IMR-90 (cell line): ENCODE measurements at regions not wholly inside any gene's neighbourhood (a gene's known extent, or its start where the extent isn't known, plus 50 kb on each side); places are given as distances from the start of the nearest gene placed in this dataset.

Source experiments
- ATAC-seq: fragments of 200-7000 bp; cut with Tn5 transposase; 2 replicates; pipeline ENCODE4 v1.9.1; 2020; ENCODE audit warnings: low read depth, mild to moderate bottlenecking, moderate library complexity
- BruUV-seq: library from RNA; stranded (reverse); fragments of 400-500 nt; replicated peaks from 2 replicates; lab custom pipeline; 2021; lab: Mats Ljungman, UMichigan
- CTCF ChIA-PET: fragments of 300-600 bp; formaldehyde crosslinking; extraction: SDS; loops from one replicate; lab custom pipeline; 2021; ENCODE audit warnings: antibody characterized with exemption; lab: Yijun Ruan, JAX
- POLR2A ChIA-PET: fragments of 300-600 bp; sonication (Branson Sonifier 250); formaldehyde crosslinking; loops from one replicate; lab custom pipeline; 2022; ENCODE audit warnings: antibody characterized with exemption; ENCODE audit not compliant: unreplicated experiment; lab: Charles Lee
- DNase-seq: peaks from one replicate; pipeline ENCODE4 v3.0.0; 2013
- H2AFZ ChIP-seq: replicated peaks from 2 replicates; pipeline ENCODE3; 2013; ENCODE audit warnings: low read length, mild to moderate bottlenecking; ENCODE audit not compliant: poor library complexity
- H2AK5ac ChIP-seq: 2 replicates; pipeline ENCODE4 v1.6.1; 2013; ENCODE audit warnings: low read depth, low read length, inconsistent platforms
- H2AK9ac ChIP-seq: replicated peaks from 2 replicates; pipeline ENCODE3; 2013; ENCODE audit warnings: mild to moderate bottlenecking, low read depth, low read length, moderate library complexity; ENCODE audit not compliant: poor library complexity
- H2BK120ac ChIP-seq: 2 replicates; pipeline ENCODE4 v1.6.1; 2013; ENCODE audit warnings: low read depth, low read length, inconsistent platforms
- H2BK15ac ChIP-seq: 3 replicates; pipeline ENCODE4 v1.6.1; 2013; ENCODE audit warnings: low read depth, low read length, inconsistent platforms
- H2BK20ac ChIP-seq: 2 replicates; pipeline ENCODE4 v1.6.1; 2013; ENCODE audit warnings: low read depth, mild to moderate bottlenecking, inconsistent platforms, low read length, moderate library complexity
- H2BK5ac ChIP-seq: 2 replicates; pipeline ENCODE4 v1.6.1; 2013; ENCODE audit warnings: mild to moderate bottlenecking, low read depth, low read length, inconsistent platforms; ENCODE audit not compliant: poor library complexity, severe bottlenecking
- H3K14ac ChIP-seq: replicated peaks from 2 replicates; pipeline ENCODE4 v1.6.1; 2013; ENCODE audit warnings: low read depth, low read length, inconsistent platforms
- H3K18ac ChIP-seq: 2 replicates; pipeline ENCODE4 v1.6.1; 2013; ENCODE audit warnings: low read depth, low read length, control low read depth
- H3K23ac ChIP-seq: 2 replicates; pipeline ENCODE4 v1.6.1; 2013; ENCODE audit warnings: low read depth, low read length, inconsistent platforms
- H3K27ac ChIP-seq: 2 replicates; pipeline ENCODE4 v1.5.1; 2013; ENCODE audit warnings: mild to moderate bottlenecking, control low read depth, low read length; ENCODE audit not compliant: insufficient read depth
- H3K27me3 ChIP-seq: 2 replicates; pipeline ENCODE4 v1.6.1; 2013; ENCODE audit warnings: low read length; ENCODE audit not compliant: control insufficient read depth, insufficient read depth
- H3K36me3 ChIP-seq: 2 replicates; pipeline ENCODE4 v1.6.1; 2013; ENCODE audit warnings: low read length, mixed read lengths; ENCODE audit not compliant: control insufficient read depth, insufficient read depth
- H3K4ac ChIP-seq: 2 replicates; pipeline ENCODE4 v1.6.1; 2013; ENCODE audit warnings: low read depth, low read length, inconsistent platforms
- H3K4me1 ChIP-seq: 2 replicates; pipeline ENCODE4 v1.6.1; 2013; ENCODE audit warnings: low read length, mixed read lengths; ENCODE audit not compliant: control insufficient read depth, insufficient read depth
- H3K4me2 ChIP-seq: 2 replicates; pipeline ENCODE4 v1.6.1; 2013; ENCODE audit warnings: low read depth, mild to moderate bottlenecking, control low read depth, low read length, moderate library complexity
- H3K4me3 ChIP-seq: 2 replicates; pipeline ENCODE4 v1.5.1; 2013; ENCODE audit warnings: low read depth, mild to moderate bottlenecking, control low read depth, low read length, moderate library complexity; ENCODE audit not compliant: insufficient read depth
- H3K56ac ChIP-seq: 2 replicates; pipeline ENCODE4 v1.6.1; 2013; ENCODE audit warnings: low read length, inconsistent platforms; ENCODE audit not compliant: insufficient read depth; ENCODE audit errors: extremely low read depth
- H3K79me1 ChIP-seq, 2 experiments: 2 replicates each; pipeline ENCODE4 v1.6.1; 2013; ENCODE audit warnings: low read length in 2 of 2, inconsistent platforms in 1 of 2, low read depth in 1 of 2
- H3K9ac ChIP-seq: 2 replicates; pipeline ENCODE4 v1.6.1; 2013; ENCODE audit warnings: low read depth, low read length, control low read depth
- H3K9me1 ChIP-seq: 2 replicates; pipeline ENCODE4 v1.6.1; 2013; ENCODE audit warnings: low read length, inconsistent platforms; ENCODE audit not compliant: insufficient read depth
- H3K9me3 ChIP-seq: 2 replicates; pipeline ENCODE4 v1.6.1; 2013; ENCODE audit warnings: low read length; ENCODE audit not compliant: control insufficient read depth, insufficient read depth
- H4K20me1 ChIP-seq: 2 replicates; pipeline ENCODE4 v1.6.1; 2013; ENCODE audit warnings: low read length, inconsistent platforms; ENCODE audit not compliant: insufficient read depth
- H4K5ac ChIP-seq: 2 replicates; pipeline ENCODE4 v1.6.1; 2013; ENCODE audit warnings: mild to moderate bottlenecking, low read depth, low read length, control low read depth
- H4K8ac ChIP-seq, 2 experiments: 2 replicates each; pipeline ENCODE4 v1.6.1; 2013; ENCODE audit warnings: low read depth in 2 of 2, low read length in 2 of 2, control low read depth in 1 of 2, inconsistent platforms in 1 of 2
- H4K91ac ChIP-seq: 2 replicates; pipeline ENCODE4 v1.6.1; 2013; ENCODE audit warnings: low read depth, low read length, inconsistent platforms; ENCODE audit not compliant: insufficient read depth
- BHLHE40 ChIP-seq: fragments of 150-350 bp; IDR thresholded peaks from 2 replicates; pipeline ENCODE4 v1.6.1; 2016; ENCODE audit warnings: mild to moderate bottlenecking, low read depth, low read length
- ELK1 ChIP-seq: fragments of 150-350 bp; IDR thresholded peaks from 2 replicates; pipeline ENCODE4 v1.6.1; 2016; ENCODE audit warnings: low read depth, mild to moderate bottlenecking, low read length, moderate library complexity, borderline replicate concordance
- MAZ ChIP-seq: IDR thresholded peaks from 2 replicates; pipeline ENCODE4 v1.6.1; 2012; ENCODE audit warnings: low read depth, mild to moderate bottlenecking, low read length, improper control_type of control experiment, moderate library complexity, borderline replicate concordance
- MXI1 ChIP-seq: IDR thresholded peaks from 2 replicates; pipeline ENCODE4 v1.6.1; 2012; ENCODE audit warnings: low read depth, mild to moderate bottlenecking, low read length, moderate library complexity, borderline replicate concordance
- NFE2L2 ChIP-seq: fragments of 150-350 bp; IDR thresholded peaks from 2 replicates; pipeline ENCODE4 v1.6.1; 2016; ENCODE audit warnings: low read depth, mild to moderate bottlenecking, low read length
- RAD21 ChIP-seq: IDR thresholded peaks from 2 replicates; pipeline ENCODE4 v1.6.1; 2012; ENCODE audit warnings: low read length, improper control_type of control experiment
- RFX5 ChIP-seq: IDR thresholded peaks from 2 replicates; pipeline ENCODE4 v1.8.0; 2012; ENCODE audit warnings: low read depth, mild to moderate bottlenecking, low read length, moderate library complexity
- USF2 ChIP-seq: fragments of 150-350 bp; IDR thresholded peaks from 2 replicates; pipeline ENCODE4 v1.6.1; 2017; ENCODE audit warnings: mild to moderate bottlenecking, antibody characterized with exemption, low read length, low read depth
- WGBS, 2 experiments: methylation state at CpG; one replicate each; pipeline versions ENCODE4 v1.1.5 to v1.1.7; 2013; ENCODE audit warnings: missing lambda C conversion rate in 2 of 2; ENCODE audit not compliant: insufficient read length in 1 of 2; ENCODE audit errors: extremely low coverage in 2 of 2; 5-methylcytosine and 5-hydroxymethylcytosine counted together
- dilution Hi-C: fragments of 300-500 bp; cut with HindIII; formaldehyde crosslinking; loops from one replicate; pipeline ENCODE4 v1.14.3; 2018; ENCODE audit warnings: low sequenced_read_pairs; ENCODE audit not compliant: unreplicated experiment
- in situ Hi-C: fragments of 300-500 bp; cut with MboI; formaldehyde crosslinking; loops from 3 replicates; pipeline ENCODE4 v1.14.3; 2019; ENCODE audit warnings: low sequenced_read_pairs, inconsistent platforms, mixed read lengths
- intact Hi-C: fragments of 100-400 bp; cut with micrococcal nuclease; formaldehyde crosslinking; loops from 2 replicates; pipeline ENCODE4 v1.10.0; 2022

GRCh38 chr3:193831495-193832455 lies 238.8 kb downstream of the OPA1 start:
- CTCF ChIA-PET, result no interaction called here
- DNase-seq (no peak), ATAC-seq (no peak)
- H2AFZ ChIP-seq, result no peak overlapping the region
- H3K18ac ChIP-seq, result no peak overlapping the region
- H2BK120ac ChIP-seq, result no peak overlapping the region
- no peaks in the 10 kb centered on the region for H3K9me1 ChIP-seq
- no peak overlapping the region for H3K9ac ChIP-seq
- H2AK9ac ChIP-seq, result no peak overlapping the region
- in situ Hi-C loops, result no loop called here
- TF ChIP-seq NFE2L2 (no peak), MAZ (no peak), RAD21 (no peak), USF2 (no peak), MXI1 (no peak), RFX5 (no peak), ELK1 (no peak), BHLHE40 (no peak)
- BruUV-seq, result no TSS peak
- no peak overlapping the region for H3K4ac ChIP-seq
- H4K91ac ChIP-seq, result no peak overlapping the region
- H4K20me1 ChIP-seq, result no peaks in the 10 kb centered on the region
- H2BK5ac ChIP-seq, result no peak overlapping the region
- no peak overlapping the region for H3K4me2 ChIP-seq
- H3K36me3 ChIP-seq, result no peaks in the 10 kb centered on the region
- H4K5ac ChIP-seq, result no peak overlapping the region
- dilution Hi-C loops, result no loop called here
- intact Hi-C loops, result no loop called here
- no peaks in the 10 kb centered on the region for H3K9me3 ChIP-seq
- no peak overlapping the region for H2BK20ac ChIP-seq
- no peak overlapping the region for H3K27ac ChIP-seq
- H2BK15ac ChIP-seq, result no peak overlapping the region; the same call in 2 of the 3 replicates
- H3K79me1 ChIP-seq, result no peaks in the 10 kb centered on the region
- H2AK5ac ChIP-seq, result no peak overlapping the region
- no peak overlapping the region for H3K56ac ChIP-seq
- H3K4me3 ChIP-seq, result no peak overlapping the region
- H3K23ac ChIP-seq, result no peak overlapping the region
- no peaks in the 10 kb centered on the region for H3K4me1 ChIP-seq
- POLR2A ChIA-PET, result no interaction called here
- WGBS, 2 experiments, result 95% methylated on average over 4 of the region's 24 CpGs; no CpG with 5 or more reads in 1 of the 2 experiments
- H3K14ac ChIP-seq, result no peak overlapping the region
- peaks cover 20% of the 10 kb centered on the region for H3K27me3 ChIP-seq
- H4K8ac ChIP-seq, result no peak overlapping the region
